HCT116 (cell line): ENCODE measurements at regions not wholly inside any gene's neighbourhood (a gene's known extent, or its start where the extent isn't known, plus 50 kb on each side); places are given as distances from the start of the nearest gene placed in this dataset.

Experiments used
- ATAC-seq: fragments of 200-7000 bp; cut with Tn5 transposase; 2 replicates; pipeline ENCODE4 v1.9.1; 2020; ENCODE audit warnings: mild to moderate bottlenecking, moderate library complexity
- BruUV-seq: library from RNA; stranded (reverse); fragments of 400-500 nt; replicated peaks from 2 replicates; lab custom pipeline; 2021; lab: Mats Ljungman, UMichigan
- CTCF ChIA-PET: fragments of 300-600 bp; sonication (Branson Sonifier 250); formaldehyde crosslinking; loops from one replicate; lab custom pipeline; 2021; ENCODE audit warnings: antibody characterized with exemption; lab: Charles Lee
- POLR2A ChIA-PET: fragments of 300-600, 350-600 bp; sonication (Branson Sonifier 250); formaldehyde crosslinking; loops from one replicate; lab custom pipeline; 2021; ENCODE audit warnings: antibody characterized with exemption; lab: Charles Lee
- RAD21 ChIA-PET, 2 experiments: fragments of 300-600 bp; sonication (Branson Sonifier 250); formaldehyde crosslinking; loops; one replicate each; lab custom pipeline; 2023; ENCODE audit warnings: low total read pairs in 2 of 2; ENCODE audit not compliant: uncharacterized antibody in 2 of 2, unreplicated experiment in 2 of 2, low non-redundant PET in 1 of 2; lab: Charles Lee
- DNase-seq: peaks from one replicate; pipeline ENCODE4 v3.0.0-alpha.2; 2010; ENCODE audit warnings: low read depth, low spot score
- H2AFZ ChIP-seq: fragments of 200-600 bp; shearing (Covaris generic), sonication (generic); 2 replicates; pipeline ENCODE4 v1.6.1; 2017; ENCODE audit warnings: low read depth, mixed run types, mixed read lengths, antibody characterized with exemption, low read length; ENCODE audit not compliant: poor library complexity, severe bottlenecking
- H3K27ac ChIP-seq: 2 replicates; pipeline ENCODE4 v1.5.1; 2012; ENCODE audit warnings: low read depth, low read length
- H3K27me3 ChIP-seq: fragments of 200-600 bp; sonication (generic); 2 replicates; pipeline ENCODE4 v1.6.1; 2016; ENCODE audit warnings: mixed run types, low read length, mixed read lengths; ENCODE audit not compliant: insufficient read depth
- H3K36me3 ChIP-seq, 2 experiments: fragments of 200-500 bp in 1 of 2; fragments of 200-600 bp in 1 of 2; sonication (Bioruptor generic) in 1 of 2; sonication (generic) in 1 of 2; 2 replicates each; pipeline versions ENCODE4 v1.5.1 to v1.6.1; 2014 to 2016; ENCODE audit warnings: low read length in 2 of 2, inconsistent platforms in 1 of 2, mixed read lengths in 1 of 2, mixed run types in 1 of 2; ENCODE audit not compliant: insufficient read depth in 2 of 2, control insufficient read depth in 1 of 2
- H3K4me1 ChIP-seq, 2 experiments: fragments of 200-600 bp in 1 of 2; sonication (generic) in 1 of 2; 2 replicates each; pipeline versions ENCODE4 v1.5.1 to v1.6.1; 2012 to 2017; ENCODE audit warnings: low read length in 2 of 2, inconsistent platforms in 1 of 2, mild to moderate bottlenecking in 1 of 2, mixed read lengths in 1 of 2, mixed run types in 1 of 2, moderate library complexity in 1 of 2; ENCODE audit not compliant: insufficient read depth in 2 of 2, control insufficient read depth in 1 of 2
- H3K4me2 ChIP-seq: fragments of 200-600 bp; sonication (generic); 2 replicates; pipeline ENCODE4 v1.6.1; 2017; ENCODE audit warnings: mixed run types, low read length, mixed read lengths
- H3K4me3 ChIP-seq, 2 experiments: fragments of 200-600 bp in 1 of 2; sonication (generic) in 1 of 2; replicated peaks in 1 of 2; 2 replicates each; pipeline ENCODE4 v1.5.1; 2011 to 2016; ENCODE audit warnings: low read length in 2 of 2, control low read depth in 1 of 2, low read depth in 1 of 2, mild to moderate bottlenecking in 1 of 2, mixed read lengths in 1 of 2, mixed run types in 1 of 2
- H3K79me2 ChIP-seq: fragments of 200-600 bp; sonication (generic); 2 replicates; pipeline ENCODE4 v1.6.1; 2017; ENCODE audit warnings: mild to moderate bottlenecking, mixed run types, low read length, moderate library complexity, mixed read lengths; ENCODE audit not compliant: insufficient read depth
- H3K9ac ChIP-seq: fragments of 200-600 bp; sonication (generic); 2 replicates; pipeline ENCODE4 v1.6.1; 2016; ENCODE audit warnings: low read length, mixed read lengths
- H3K9me2 ChIP-seq: fragments of 200-600 bp; sonication (generic), shearing (Covaris generic); 2 replicates; pipeline ENCODE4 v1.6.1; 2017; ENCODE audit warnings: mixed run types, mild to moderate bottlenecking, moderate library complexity; ENCODE audit not compliant: insufficient read depth
- H3K9me3 ChIP-seq, 2 experiments: fragments of 200-500 bp in 1 of 2; fragments of 200-600 bp in 1 of 2; sonication (Bioruptor generic) in 1 of 2; sonication (generic) in 1 of 2; 2 replicates each; pipeline ENCODE4 v1.6.1; 2014 to 2017; ENCODE audit warnings: low read length in 2 of 2, mixed read lengths in 2 of 2, inconsistent platforms in 1 of 2, low read depth in 1 of 2, mild to moderate bottlenecking in 1 of 2, mixed run types in 1 of 2, moderate library complexity in 1 of 2; ENCODE audit not compliant: control insufficient read depth in 1 of 2, insufficient read depth in 1 of 2
- H4K20me1 ChIP-seq: fragments of 200-600 bp; sonication (generic), shearing (Covaris generic); 2 replicates; pipeline ENCODE4 v1.6.1; 2017; ENCODE audit warnings: mixed run types, mild to moderate bottlenecking, moderate library complexity; ENCODE audit not compliant: insufficient read depth
- CEBPB ChIP-seq: IDR thresholded peaks from 2 replicates; pipeline ENCODE4 v1.6.1; 2012; ENCODE audit warnings: low read depth
- JUND ChIP-seq: IDR thresholded peaks from 2 replicates; pipeline ENCODE4 v1.6.1; 2012
- SP1 ChIP-seq: IDR thresholded peaks from 2 replicates; pipeline ENCODE4 v1.6.1; 2012; ENCODE audit warnings: low read depth
- ZFX ChIP-seq: fragments of 450-650 bp; IDR thresholded peaks from 2 replicates; pipeline ENCODE4 v1.6.1; 2017
- intact Hi-C: fragments of 100-400 bp; cut with micrococcal nuclease; formaldehyde crosslinking; loops from 2 replicates; pipeline ENCODE4 v1.10.0; 2022

- Histone ChIP-seq H3K36me3 (no peaks in the 10 kb centered on the region), H2AFZ (no peak overlapping the region), H3K4me2 (no peak overlapping the region), H3K27ac (no peak overlapping the region)
- POLR2A ChIA-PET = no interaction called here
- BruUV-seq = no TSS peak
- no peak for ATAC-seq
- no peak for TF ChIP-seq SP1
- TF ChIP-seq CEBPB = no peak
- no peak for TF ChIP-seq JUND
- TF ChIP-seq, all 23 proteins: peak for 0
- H3K79me2 ChIP-seq = no peaks in the 10 kb centered on the region
- no peaks in the 10 kb centered on the region for H3K9me2 ChIP-seq
- no peaks in the 10 kb centered on the region for H4K20me1 ChIP-seq
- DNase-seq = no peak
- no peaks in the 10 kb centered on the region for H3K9me3 ChIP-seq
- CTCF ChIA-PET = no interaction called here
- H3K4me1 ChIP-seq = no peaks in the 10 kb centered on the region
- RAD21 ChIA-PET = no interaction called here
- no peak overlapping the region for H3K9ac ChIP-seq
- no peak overlapping the region for H3K4me3 ChIP-seq
- intact Hi-C loops = no loop called here
- H3K27me3 ChIP-seq = peaks cover 12% of the 10 kb centered on the region; the same call in 1 of the 2 replicates
Observed at GRCh38 chr11:92790926-92791616, 178.4 kb upstream of the MTNR1B start.

- peaks cover 12% of the 10 kb centered on the region; the same call in 1 of the 2 replicates for H3K27me3 ChIP-seq
- H3K9me3 ChIP-seq = no peaks in the 10 kb centered on the region
- no peaks in the 10 kb centered on the region for H4K20me1 ChIP-seq
- no peak overlapping the region for H3K27ac ChIP-seq
- H3K4me2 ChIP-seq = no peak overlapping the region
- H2AFZ ChIP-seq = no peak overlapping the region
- no peak overlapping the region for H3K4me3 ChIP-seq
- intact Hi-C loops = no loop called here
- no peak for TF ChIP-seq ZFX
- ATAC-seq (no peak), DNase-seq (no peak)
- H3K9ac ChIP-seq = no peak overlapping the region
- no TSS peak for BruUV-seq
- no peaks in the 10 kb centered on the region for H3K79me2 ChIP-seq
- ChIA-PET RAD21 (no interaction called here), CTCF (no interaction called here), POLR2A (no interaction called here)
- no peaks in the 10 kb centered on the region for H3K4me1 ChIP-seq
- no peaks in the 10 kb centered on the region for H3K9me2 ChIP-seq
- no peaks in the 10 kb centered on the region for H3K36me3 ChIP-seq
Observed at GRCh38 chr11:92791886-92792285, 177.6 kb upstream of the MTNR1B start.
